H9 (cell line): ENCODE measurements at regions not wholly inside any gene's neighbourhood (a gene's known extent, or its start where the extent isn't known, plus 50 kb on each side); places are given as distances from the start of the nearest gene placed in this dataset.

Experiments used
- DNase-seq: peaks from one replicate; pipeline ENCODE4 v3.0.0-alpha.2; 2017
- H2AFZ ChIP-seq: one replicate; pipeline ENCODE4 v1.6.1; 2013; ENCODE audit warnings: mild to moderate bottlenecking, low read length, control low read depth, moderate library complexity
- H2AK5ac ChIP-seq: 2 replicates; pipeline ENCODE4 v1.6.1; 2013; ENCODE audit warnings: low read length, control low read depth, mixed read lengths; ENCODE audit not compliant: insufficient read length
- H2BK120ac ChIP-seq: one replicate; pipeline ENCODE4 v1.6.1; 2013; ENCODE audit warnings: low read depth, mild to moderate bottlenecking, low read length, control low read depth, inconsistent platforms; ENCODE audit not compliant: poor library complexity, severe bottlenecking
- H2BK12ac ChIP-seq: 2 replicates; pipeline ENCODE4 v1.6.1; 2013; ENCODE audit warnings: low read length, control low read depth, mixed read lengths, low read depth; ENCODE audit not compliant: insufficient read length
- H2BK15ac ChIP-seq: 2 replicates; pipeline ENCODE4 v1.6.1; 2013; ENCODE audit warnings: low read depth, low read length, control low read depth
- H2BK20ac ChIP-seq: one replicate; pipeline ENCODE4 v1.6.1; 2013; ENCODE audit warnings: low read depth, mild to moderate bottlenecking, low read length, control low read depth, inconsistent platforms; ENCODE audit not compliant: poor library complexity, severe bottlenecking
- H2BK5ac ChIP-seq: 2 replicates; pipeline ENCODE4 v1.6.1; 2013; ENCODE audit warnings: low read length, control low read depth, mixed read lengths; ENCODE audit not compliant: insufficient read length
- H3K14ac ChIP-seq: 2 replicates; pipeline ENCODE4 v1.6.1; 2013; ENCODE audit warnings: low read length, control low read depth; ENCODE audit not compliant: insufficient read depth
- H3K18ac ChIP-seq: 2 replicates; pipeline ENCODE4 v1.6.1; 2013; ENCODE audit warnings: low read depth, mild to moderate bottlenecking, mixed read lengths, low read length, control low read depth; ENCODE audit not compliant: insufficient read length
- H3K23ac ChIP-seq: 2 replicates; pipeline ENCODE4 v1.6.1; 2013; ENCODE audit warnings: low read length, control low read depth, mixed read lengths, low read depth; ENCODE audit not compliant: insufficient read length
- H3K23me2 ChIP-seq: 2 replicates; pipeline ENCODE4 v1.6.1; 2013; ENCODE audit warnings: low read depth, mild to moderate bottlenecking, mixed read lengths, low read length, control low read depth; ENCODE audit not compliant: insufficient read length, poor library complexity, severe bottlenecking
- H3K27ac ChIP-seq: 2 replicates; pipeline ENCODE4 v1.5.1; 2013; ENCODE audit warnings: low read length, control low read depth, mixed read lengths, low read depth; ENCODE audit not compliant: insufficient read length
- H3K27me3 ChIP-seq: 2 replicates; pipeline ENCODE4 v1.6.1; 2013; ENCODE audit warnings: low read length, control low read depth, inconsistent platforms; ENCODE audit not compliant: insufficient read depth
- H3K4ac ChIP-seq: 2 replicates; pipeline ENCODE4 v1.6.1; 2013; ENCODE audit warnings: low read depth, mild to moderate bottlenecking, control low read depth, inconsistent platforms, low read length, moderate library complexity
- H3K4me1 ChIP-seq: 2 replicates; pipeline ENCODE4 v1.6.1; 2013; ENCODE audit warnings: low read length, control low read depth, inconsistent platforms; ENCODE audit not compliant: insufficient read depth
- H3K4me2 ChIP-seq: 2 replicates; pipeline ENCODE4 v1.6.1; 2013; ENCODE audit warnings: low read length, control low read depth, mixed read lengths; ENCODE audit not compliant: insufficient read length, insufficient read depth
- H3K56ac ChIP-seq: 2 replicates; pipeline ENCODE4 v1.6.1; 2013; ENCODE audit warnings: low read depth, mild to moderate bottlenecking, mixed read lengths, low read length, control low read depth; ENCODE audit not compliant: insufficient read length
- H3K79me1 ChIP-seq: 2 replicates; pipeline ENCODE4 v1.6.1; 2013; ENCODE audit warnings: low read depth, mild to moderate bottlenecking, moderate library complexity, low read length, control low read depth, inconsistent platforms; ENCODE audit not compliant: insufficient read depth, poor library complexity, severe bottlenecking
- H3K79me2 ChIP-seq: 2 replicates; pipeline ENCODE4 v1.6.1; 2013; ENCODE audit warnings: low read length, control low read depth, inconsistent platforms; ENCODE audit not compliant: insufficient read depth
- H3K9ac ChIP-seq: 2 replicates; pipeline ENCODE4 v1.6.1; 2013; ENCODE audit warnings: low read length, control low read depth, mixed read lengths; ENCODE audit not compliant: insufficient read length; ENCODE audit errors: extremely low read depth
- H3K9me3 ChIP-seq: one replicate; pipeline ENCODE4 v1.6.1; 2013; ENCODE audit warnings: low read depth, low read length, inconsistent platforms; ENCODE audit not compliant: control insufficient read depth
- H3T11ph ChIP-seq: one replicate; pipeline ENCODE4 v1.6.1; 2013; ENCODE audit warnings: mild to moderate bottlenecking, low read length, control low read depth, inconsistent platforms
- H4K20me1 ChIP-seq: one replicate; pipeline ENCODE4 v1.6.1; 2013; ENCODE audit not compliant: control insufficient read depth, insufficient read length, insufficient read depth
- H4K5ac ChIP-seq: 2 replicates; pipeline ENCODE4 v1.6.1; 2013; ENCODE audit warnings: low read depth, mild to moderate bottlenecking, mixed read lengths, low read length, control low read depth; ENCODE audit not compliant: insufficient read length
- H4K8ac ChIP-seq: replicated peaks from 2 replicates; pipeline ENCODE4 v1.6.1; 2013; ENCODE audit warnings: low read length, control low read depth, mixed read lengths, low read depth; ENCODE audit not compliant: insufficient read length
- H4K91ac ChIP-seq: 2 replicates; pipeline ENCODE4 v1.6.1; 2013; ENCODE audit warnings: low read depth, mild to moderate bottlenecking, moderate library complexity, mixed read lengths, low read length, control low read depth; ENCODE audit not compliant: insufficient read length
- H3K27ac Mint-ChIP-seq, 3 experiments: 2 replicates in 2 of 3; 3 replicates in 1 of 3; pipeline ENCODE4 v1.8.0; 2020 to 2021; ENCODE audit warnings: mixed read lengths in 3 of 3, mild to moderate bottlenecking in 1 of 3, moderate library complexity in 1 of 3
- H3K27me3 Mint-ChIP-seq: 2 replicates; pipeline ENCODE4 v1.8.0; 2021; ENCODE audit warnings: low read depth, mild to moderate bottlenecking, moderate library complexity, mixed read lengths
- H3K36me3 Mint-ChIP-seq, 3 experiments: 2 replicates in 2 of 3; 3 replicates in 1 of 3; pipeline ENCODE4 v1.8.0; 2020 to 2021; ENCODE audit warnings: low read depth in 3 of 3, mixed read lengths in 3 of 3; ENCODE audit not compliant: insufficient read depth in 1 of 3
- H3K4me1 Mint-ChIP-seq, 2 experiments: 2 replicates each; pipeline ENCODE4 v1.8.0; 2020; ENCODE audit warnings: mixed read lengths in 2 of 2
- H3K4me3 Mint-ChIP-seq, 2 experiments: 2 replicates in 1 of 2; 3 replicates in 1 of 2; pipeline ENCODE4 v1.8.0; 2020 to 2021; ENCODE audit warnings: mild to moderate bottlenecking in 2 of 2, mixed read lengths in 2 of 2, moderate library complexity in 1 of 2
- H3K9me3 Mint-ChIP-seq, 2 experiments: 2 replicates in 1 of 2; 3 replicates in 1 of 2; pipeline ENCODE4 v1.8.0; 2020; ENCODE audit warnings: mild to moderate bottlenecking in 2 of 2, mixed read lengths in 2 of 2, moderate library complexity in 1 of 2
- whole genome bisulfite sequencing: extraction: QIAGEN DNeasy Blood & Tissue Kit; methylation state at CpG from one replicate; pipeline ENCODE4 v1.1.7; 2013; ENCODE audit warnings: missing lambda C conversion rate, low lambda C conversion rate, mixed read lengths; ENCODE audit not compliant: insufficient read length; ENCODE audit errors: extremely low coverage; 5-methylcytosine and 5-hydroxymethylcytosine counted together
- TF ChIP-seq, protein P1 (sequence below): fragments of 200-600 bp; sonication (generic); conservative IDR thresholded peaks from 3 replicates; pipeline ENCODE4 v1.8.0; 2021; ENCODE audit warnings: antibody characterized with exemption, mild to moderate bottlenecking

DNA sequence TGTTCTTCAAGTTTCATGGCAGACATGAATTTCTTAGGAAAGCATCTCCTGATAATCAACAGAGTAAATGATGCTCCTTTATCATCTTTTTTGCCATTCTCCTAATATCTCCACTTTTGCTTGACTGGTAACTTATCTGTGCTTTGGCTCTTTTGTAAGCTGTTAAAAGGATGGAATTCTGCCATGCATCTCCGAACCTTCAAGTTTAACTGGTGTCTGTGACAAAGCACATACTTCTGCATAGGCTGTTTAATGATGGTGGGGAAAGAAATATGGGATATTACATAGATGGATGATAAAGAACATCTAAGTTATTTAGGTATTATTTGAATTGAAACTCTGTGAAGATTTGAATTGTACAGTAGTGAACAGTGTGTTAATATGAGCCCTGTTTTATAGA lies 866.9 kb upstream of the SLITRK1 start:
- no peak for DNase-seq
- TF ChIP-seq, protein P1, sequence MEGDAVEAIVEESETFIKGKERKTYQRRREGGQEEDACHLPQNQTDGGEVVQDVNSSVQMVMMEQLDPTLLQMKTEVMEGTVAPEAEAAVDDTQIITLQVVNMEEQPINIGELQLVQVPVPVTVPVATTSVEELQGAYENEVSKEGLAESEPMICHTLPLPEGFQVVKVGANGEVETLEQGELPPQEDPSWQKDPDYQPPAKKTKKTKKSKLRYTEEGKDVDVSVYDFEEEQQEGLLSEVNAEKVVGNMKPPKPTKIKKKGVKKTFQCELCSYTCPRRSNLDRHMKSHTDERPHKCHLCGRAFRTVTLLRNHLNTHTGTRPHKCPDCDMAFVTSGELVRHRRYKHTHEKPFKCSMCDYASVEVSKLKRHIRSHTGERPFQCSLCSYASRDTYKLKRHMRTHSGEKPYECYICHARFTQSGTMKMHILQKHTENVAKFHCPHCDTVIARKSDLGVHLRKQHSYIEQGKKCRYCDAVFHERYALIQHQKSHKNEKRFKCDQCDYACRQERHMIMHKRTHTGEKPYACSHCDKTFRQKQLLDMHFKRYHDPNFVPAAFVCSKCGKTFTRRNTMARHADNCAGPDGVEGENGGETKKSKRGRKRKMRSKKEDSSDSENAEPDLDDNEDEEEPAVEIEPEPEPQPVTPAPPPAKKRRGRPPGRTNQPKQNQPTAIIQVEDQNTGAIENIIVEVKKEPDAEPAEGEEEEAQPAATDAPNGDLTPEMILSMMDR, result no peak
- Histone ChIP-seq H3K27me3 (no peaks in the 10 kb centered on the region), H3K79me1 (no peaks in the 10 kb centered on the region), H3K9me3 (no peaks in the 10 kb centered on the region), H3K4me2 (no peak overlapping the region), H3K23me2 (no peaks in the 10 kb centered on the region), H4K8ac (no peak overlapping the region), H2BK12ac (no peak overlapping the region), H3K18ac (no peak overlapping the region), H3K27ac (no peak overlapping the region), H2BK20ac (no peak overlapping the region), H3K79me2 (no peaks in the 10 kb centered on the region), H4K5ac (no peak overlapping the region), H4K91ac (no peak overlapping the region), H3T11ph (no peak overlapping the region), H2BK15ac (no peak overlapping the region), H3K23ac (no peak overlapping the region), H3K4ac (no peak overlapping the region), H2BK5ac (no peak overlapping the region), H2AFZ (no peak overlapping the region), H2AK5ac (no peak overlapping the region), H3K4me1 (no peaks in the 10 kb centered on the region), H3K9ac (no peak overlapping the region), H3K56ac (no peak overlapping the region), H2BK120ac (no peak overlapping the region), H4K20me1 (no peaks in the 10 kb centered on the region), H3K14ac (no peak overlapping the region)
- H3K4me3 Mint-ChIP-seq, result no peak overlapping the region
- no CpG with 5 or more reads among the region's 1 CpG for WGBS
- H3K4me1 Mint-ChIP-seq, result no peaks in the 10 kb centered on the region
- H3K9me3 Mint-ChIP-seq, result no peaks in the 10 kb centered on the region
- no peaks in the 10 kb centered on the region for H3K27me3 Mint-ChIP-seq
- H3K27ac Mint-ChIP-seq, result no peak overlapping the region
- no peaks in the 10 kb centered on the region for H3K36me3 Mint-ChIP-seq
